CD14-positive monocyte (primary cell): ENCODE measurements at regions not wholly inside any gene's neighbourhood (a gene's known extent, or its start where the extent isn't known, plus 50 kb on each side); places are given as distances from the start of the nearest gene placed in this dataset.
A peak's percentile ranks its signal among the peaks of the same experiment; 100 is the strongest.

ENCODE experiments used
- DNase-seq, 3 donors: peaks; one replicate each; pipeline ENCODE4 v3.0.0-alpha.2; 2011 to 2022
- H2AFZ ChIP-seq: 2 replicates; pipeline ENCODE4 v1.6.0; 2012; ENCODE audit warnings: mild to moderate bottlenecking, low read depth, low read length, inconsistent platforms; ENCODE audit not compliant: insufficient read depth, poor library complexity, severe bottlenecking
- H3K27ac ChIP-seq, 2 donors: 1 replicate in 1 of 2; 2 replicates in 1 of 2; pipeline ENCODE4 v1.5.1; 2012 to 2013; ENCODE audit warnings: low read length in 2 of 2, control low read depth in 1 of 2, inconsistent platforms in 1 of 2, low read depth in 1 of 2, mild to moderate bottlenecking in 1 of 2
- H3K27me3 ChIP-seq, 2 donors: one replicate each; pipeline versions ENCODE4 v1.6.0 to v1.6.1; 2011 to 2013; ENCODE audit warnings: low read length in 2 of 2; ENCODE audit not compliant: control insufficient read depth in 2 of 2, insufficient read depth in 2 of 2
- H3K36me3 ChIP-seq, 2 donors: replicated peaks in 1 of 2; 1 replicate in 1 of 2; 2 replicates in 1 of 2; pipeline versions ENCODE4 v1.5.1 to v1.6.1; 2012 to 2013; ENCODE audit warnings: low read length in 2 of 2, control low read depth in 1 of 2, inconsistent platforms in 1 of 2, mild to moderate bottlenecking in 1 of 2; ENCODE audit not compliant: insufficient read depth in 2 of 2, control insufficient read depth in 1 of 2
- H3K4me1 ChIP-seq, 2 donors: 1 replicate in 1 of 2; 2 replicates in 1 of 2; pipeline versions ENCODE4 v1.5.1 to v1.6.1; 2012 to 2013; ENCODE audit warnings: low read length in 2 of 2, control low read depth in 1 of 2, inconsistent platforms in 1 of 2, mild to moderate bottlenecking in 1 of 2, moderate library complexity in 1 of 2; ENCODE audit not compliant: insufficient read depth in 2 of 2, control insufficient read depth in 1 of 2
- H3K4me2 ChIP-seq: replicated peaks from 2 replicates; pipeline ENCODE3; 2012; ENCODE audit warnings: low read length, moderate library complexity, mild to moderate bottlenecking; ENCODE audit not compliant: poor library complexity, severe bottlenecking; ENCODE audit errors: extremely low read depth
- H3K4me3 ChIP-seq, 3 experiments: fragments of 200-600 bp in 1 of 3; sonication (generic) in 1 of 3; replicated peaks in 1 of 3; 1 replicate in 2 of 3; 2 replicates in 1 of 3; pipeline ENCODE4 v1.5.1; 2011 to 2013; ENCODE audit warnings: low read length in 3 of 3, mild to moderate bottlenecking in 3 of 3, control low read depth in 2 of 3, low read depth in 2 of 3, inconsistent platforms in 1 of 3, moderate library complexity in 1 of 3
- H3K79me2 ChIP-seq: 2 replicates; pipeline ENCODE4 v1.6.0; 2012; ENCODE audit warnings: mild to moderate bottlenecking, control low read depth, inconsistent platforms, low read length, moderate library complexity; ENCODE audit not compliant: insufficient read depth
- H3K9ac ChIP-seq: 2 replicates; pipeline ENCODE4 v1.6.0; 2017; ENCODE audit warnings: low read length, mild to moderate bottlenecking; ENCODE audit not compliant: insufficient read depth, poor library complexity, severe bottlenecking
- H3K9me3 ChIP-seq, 2 donors: replicated peaks in 1 of 2; 1 replicate in 1 of 2; 2 replicates in 1 of 2; pipeline versions ENCODE4 v1.5.1 to v1.6.1; 2012 to 2013; ENCODE audit warnings: low read length in 2 of 2, control low read depth in 1 of 2; ENCODE audit not compliant: control insufficient read depth in 1 of 2, insufficient read depth in 1 of 2
- H4K20me1 ChIP-seq: 2 replicates; pipeline ENCODE4 v1.6.0; 2012; ENCODE audit warnings: mild to moderate bottlenecking, low read length, control low read depth, moderate library complexity; ENCODE audit not compliant: insufficient read depth
- H3K27ac Mint-ChIP-seq, 7 donors: one replicate each; pipeline ENCODE4 v1.8.0; 2020; ENCODE audit warnings: mild to moderate bottlenecking in 7 of 7, mixed read lengths in 7 of 7, moderate library complexity in 6 of 7, inconsistent platforms in 2 of 7
- H3K27me3 Mint-ChIP-seq, 3 donors: one replicate each; pipeline ENCODE4 v1.8.0; 2021 to 2022; ENCODE audit warnings: low read depth in 3 of 3, mild to moderate bottlenecking in 3 of 3, mixed read lengths in 3 of 3, moderate library complexity in 3 of 3, inconsistent platforms in 1 of 3
- H3K36me3 Mint-ChIP-seq, 2 donors: one replicate each; pipeline ENCODE4 v1.8.0; 2020; ENCODE audit warnings: mixed read lengths in 2 of 2, inconsistent platforms in 1 of 2, mild to moderate bottlenecking in 1 of 2
- H3K4me1 Mint-ChIP-seq: one replicate; pipeline ENCODE4 v1.8.0; 2020; ENCODE audit warnings: mild to moderate bottlenecking, mixed read lengths
- H3K4me3 Mint-ChIP-seq, 2 donors: one replicate each; pipeline ENCODE4 v1.8.0; 2020; ENCODE audit warnings: mild to moderate bottlenecking in 2 of 2, mixed read lengths in 2 of 2, moderate library complexity in 1 of 2
- H3K9me3 Mint-ChIP-seq, 7 donors: one replicate each; pipeline ENCODE4 v1.8.0; 2020 to 2022; ENCODE audit warnings: mixed read lengths in 7 of 7, mild to moderate bottlenecking in 6 of 7, moderate library complexity in 6 of 7, inconsistent platforms in 2 of 7
- WGBS: methylation state at CpG from one replicate; pipeline ENCODE4 v1.1.5; 2013; ENCODE audit warnings: missing lambda C conversion rate; ENCODE audit not compliant: insufficient coverage; 5-methylcytosine and 5-hydroxymethylcytosine counted together
- intact Hi-C, 2 donors: fragments of 100-400 bp; cut with micrococcal nuclease; formaldehyde crosslinking; loops; one replicate each; pipeline versions ENCODE4 v1.15.0 to v1.15.1; 2023
- TF ChIP-seq, protein P1 (sequence below): fragments of 200-600 bp; IDR thresholded peaks from one replicate; pipeline ENCODE4 v1.8.0; 2022; ENCODE audit warnings: antibody characterized with exemption, mild to moderate bottlenecking

- Mint-ChIP-seq H3K4me3 (no peak overlapping the region), H3K9me3 (peaks cover 0 to 5% (median 0%) of the 10 kb centered on the region in 7 donors)
Measured at GRCh38 chr16:63745456-63745855, 1376.4 kb downstream of the CDH11 start.

GRCh38 chr16:63744077-63744874 lies 1377.6 kb downstream of the CDH11 start:
- Mint-ChIP-seq H3K4me1 (no peaks in the 10 kb centered on the region), H3K27ac (peak overlapping the region in 1 of 7 donors; percentile 28), H3K9me3 (peaks cover 0 to 5% (median 0%) of the 10 kb centered on the region in 7 donors), H3K27me3 (no peaks in the 10 kb centered on the region), H3K4me3 (no peak overlapping the region), H3K36me3 (no peaks in the 10 kb centered on the region)
- TF ChIP-seq, protein P1, sequence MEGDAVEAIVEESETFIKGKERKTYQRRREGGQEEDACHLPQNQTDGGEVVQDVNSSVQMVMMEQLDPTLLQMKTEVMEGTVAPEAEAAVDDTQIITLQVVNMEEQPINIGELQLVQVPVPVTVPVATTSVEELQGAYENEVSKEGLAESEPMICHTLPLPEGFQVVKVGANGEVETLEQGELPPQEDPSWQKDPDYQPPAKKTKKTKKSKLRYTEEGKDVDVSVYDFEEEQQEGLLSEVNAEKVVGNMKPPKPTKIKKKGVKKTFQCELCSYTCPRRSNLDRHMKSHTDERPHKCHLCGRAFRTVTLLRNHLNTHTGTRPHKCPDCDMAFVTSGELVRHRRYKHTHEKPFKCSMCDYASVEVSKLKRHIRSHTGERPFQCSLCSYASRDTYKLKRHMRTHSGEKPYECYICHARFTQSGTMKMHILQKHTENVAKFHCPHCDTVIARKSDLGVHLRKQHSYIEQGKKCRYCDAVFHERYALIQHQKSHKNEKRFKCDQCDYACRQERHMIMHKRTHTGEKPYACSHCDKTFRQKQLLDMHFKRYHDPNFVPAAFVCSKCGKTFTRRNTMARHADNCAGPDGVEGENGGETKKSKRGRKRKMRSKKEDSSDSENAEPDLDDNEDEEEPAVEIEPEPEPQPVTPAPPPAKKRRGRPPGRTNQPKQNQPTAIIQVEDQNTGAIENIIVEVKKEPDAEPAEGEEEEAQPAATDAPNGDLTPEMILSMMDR: no peak
- H3K79me2 ChIP-seq: no peaks in the 10 kb centered on the region
- peaks cover 0 to 4% of the 10 kb centered on the region in 2 donors for H3K9me3 ChIP-seq
- no peaks in the 10 kb centered on the region for H3K4me1 ChIP-seq
- no peak overlapping the region for H3K4me2 ChIP-seq
- intact Hi-C loops: no loop called here
- no peak overlapping the region for H3K9ac ChIP-seq
- H2AFZ ChIP-seq: no peak overlapping the region
- no peak for DNase-seq
- H3K4me3 ChIP-seq: no peak overlapping the region
- no peaks in the 10 kb centered on the region for H3K27me3 ChIP-seq
- H3K36me3 ChIP-seq: no peaks in the 10 kb centered on the region
- WGBS: 91% methylated on average over 13 of the region's 13 CpGs
- H3K27ac ChIP-seq: no peak overlapping the region
- H4K20me1 ChIP-seq: no peaks in the 10 kb centered on the region

More at GRCh38 chr16:63745456-63745855, 1376.4 kb downstream of the CDH11 start:
- no peak for DNase-seq
- no peaks in the 10 kb centered on the region for H3K36me3 Mint-ChIP-seq
- Histone ChIP-seq H3K4me1 (no peaks in the 10 kb centered on the region), H3K9ac (no peak overlapping the region), H3K79me2 (no peaks in the 10 kb centered on the region), H3K27ac (no peak overlapping the region), H3K9me3 (peaks cover 0 to 4% of the 10 kb centered on the region in 2 donors), H3K36me3 (no peaks in the 10 kb centered on the region), H3K4me2 (no peak overlapping the region), H3K27me3 (no peaks in the 10 kb centered on the region), H3K4me3 (no peak overlapping the region), H4K20me1 (no peaks in the 10 kb centered on the region), H2AFZ (no peak overlapping the region)
- TF ChIP-seq, protein P1: no peak
- H3K4me1 Mint-ChIP-seq: no peaks in the 10 kb centered on the region
- no peak overlapping the region for H3K27ac Mint-ChIP-seq
- WGBS: no CpG with 5 or more reads among the region's 4 CpGs
- H3K27me3 Mint-ChIP-seq: no peaks in the 10 kb centered on the region
- intact Hi-C loops: no loop called here
